GM12878 (cell line): ENCODE measurements at regions not wholly inside any gene's neighbourhood (a gene's known extent, or its start where the extent isn't known, plus 50 kb on each side); places are given as distances from the start of the nearest gene placed in this dataset.

Experiments used
- ATAC-seq: fragments of 200-7000 bp; cut with Tn5 transposase; 3 replicates; pipeline ENCODE4 v1.9.1; 2020; ENCODE audit warnings: mild to moderate bottlenecking, moderate library complexity
- BruUV-seq: library from RNA; stranded (reverse); fragments of 400-500 nt; replicated peaks from 2 replicates; lab custom pipeline; 2021; lab: Mats Ljungman, UMichigan
- CTCF ChIA-PET: fragments of 300-600 bp; sonication (Branson Sonifier 250); formaldehyde crosslinking; extraction: SDS; loops from one replicate; lab custom pipeline; 2021; ENCODE audit warnings: inconsistent platforms; lab: Yijun Ruan, JAX
- POLR2A ChIA-PET: fragments of 350-600 bp; formaldehyde crosslinking; extraction: SDS; loops from one replicate; lab custom pipeline; 2021; ENCODE audit warnings: inconsistent platforms; lab: Charles Lee
- RAD21 ChIA-PET: fragments of 300-600 bp; sonication (Branson Sonifier 250); formaldehyde crosslinking; loops from one replicate; lab custom pipeline; 2023; ENCODE audit warnings: antibody characterized with exemption; ENCODE audit not compliant: unreplicated experiment; lab: Charles Lee
- SMC1A ChIA-PET: fragments of 300-600 bp; sonication (Branson Sonifier 250); formaldehyde crosslinking; loops from one replicate; lab custom pipeline; 2023; ENCODE audit not compliant: unreplicated experiment, uncharacterized antibody; lab: Charles Lee
- DNase-seq: peaks from one replicate; pipeline ENCODE4 v3.0.0-alpha.2; 2011; ENCODE audit warnings: low read depth, low spot score
- FAIRE-seq: peaks from 3 replicates; lab custom pipeline; 2011; peaks lifted over from hg19 to GRCh38; lab: Jason Lieb, UNC
- H2AFZ ChIP-seq: 2 replicates; pipeline ENCODE4 v1.6.0; 2011; ENCODE audit warnings: low read depth, low read length, control low read depth; ENCODE audit not compliant: control insufficient read depth
- H3K27ac ChIP-seq: 2 replicates; pipeline ENCODE4 v1.5.1; 2011; ENCODE audit warnings: control low read depth; ENCODE audit not compliant: control insufficient read depth, insufficient read depth
- H3K27me3 ChIP-seq, 2 experiments: replicated peaks in 1 of 2; 2 replicates each; pipeline versions ENCODE4 v1.6.0 to v1.6.1; 2011; ENCODE audit warnings: low read length in 1 of 2; ENCODE audit not compliant: control insufficient read depth in 2 of 2, insufficient read depth in 2 of 2
- H3K36me3 ChIP-seq, 2 experiments: 2 replicates each; pipeline ENCODE4 v1.5.1; 2011; ENCODE audit warnings: low read length in 1 of 2; ENCODE audit not compliant: control insufficient read depth in 2 of 2, insufficient read depth in 2 of 2
- H3K4me1 ChIP-seq: 2 replicates; pipeline ENCODE4 v1.6.1; 2011; ENCODE audit warnings: mild to moderate bottlenecking, low read length, moderate library complexity, mixed read lengths; ENCODE audit not compliant: control insufficient read depth, insufficient read depth
- H3K4me2 ChIP-seq: 2 replicates; pipeline ENCODE4 v1.6.0; 2011; ENCODE audit warnings: control low read depth; ENCODE audit not compliant: control insufficient read depth, insufficient read depth
- H3K4me3 ChIP-seq: fragments of 200-600 bp; sonication (generic); 2 replicates; pipeline ENCODE4 v1.5.1; 2016
- H3K79me2 ChIP-seq: 2 replicates; pipeline ENCODE4 v1.6.0; 2011; ENCODE audit warnings: low read length; ENCODE audit not compliant: control insufficient read depth, insufficient read depth
- H3K9ac ChIP-seq: 2 replicates; pipeline ENCODE4 v1.8.0; 2011; ENCODE audit warnings: low read length, control low read depth, mixed read lengths; ENCODE audit not compliant: control insufficient read depth, insufficient read depth
- H3K9me3 ChIP-seq: replicated peaks from 3 replicates; pipeline ENCODE4 v1.5.1; 2011; ENCODE audit warnings: mild to moderate bottlenecking, low read length; ENCODE audit not compliant: control insufficient read depth, insufficient read depth
- H4K20me1 ChIP-seq: 2 replicates; pipeline ENCODE4 v1.6.0; 2011; ENCODE audit not compliant: control insufficient read depth, insufficient read depth
- CEBPZ ChIP-seq: fragments of 150-350 bp; IDR thresholded peaks from 2 replicates; pipeline ENCODE4 v1.6.1; 2016; ENCODE audit warnings: low read depth, low read length
- HCFC1 ChIP-seq: fragments of 150-350 bp; IDR thresholded peaks from 2 replicates; pipeline ENCODE4 v1.6.1; 2014; ENCODE audit warnings: low read length
- IRF3 ChIP-seq: fragments of 450-650 bp; IDR thresholded peaks from 2 replicates; pipeline ENCODE4 v1.6.1; 2014; ENCODE audit warnings: mild to moderate bottlenecking
- MYC ChIP-seq: IDR thresholded peaks from 2 replicates; pipeline ENCODE4 v1.6.1; 2011; ENCODE audit warnings: mild to moderate bottlenecking, low read length, moderate library complexity, inconsistent platforms; ENCODE audit not compliant: insufficient read depth, insufficient replicate concordance, insufficient read length, severe bottlenecking
- NFYA ChIP-seq: IDR thresholded peaks from 2 replicates; pipeline ENCODE4 v1.6.1; 2011; ENCODE audit warnings: low read depth, mild to moderate bottlenecking, low read length, improper control_type of control experiment, borderline replicate concordance
- NR2F1 ChIP-seq: fragments of 450-650 bp; conservative IDR thresholded peaks from 2 replicates; pipeline ENCODE4 v1.6.1; 2017; ENCODE audit warnings: mild to moderate bottlenecking
- RAD51 ChIP-seq: fragments of 450-650 bp; IDR thresholded peaks from 2 replicates; pipeline ENCODE4 v1.6.1; 2016; ENCODE audit warnings: moderate library complexity, mild to moderate bottlenecking, inconsistent platforms
- ZNF274 ChIP-seq: IDR thresholded peaks from one replicate; pipeline ENCODE4 v1.8.0; 2011; ENCODE audit not compliant: insufficient read length, insufficient read depth
- WGBS: methylation state at CpG from one replicate; pipeline ENCODE4 v1.1.6; 2016; ENCODE audit warnings: low lambda C conversion rate; ENCODE audit not compliant: insufficient replicate concordance, insufficient coverage; ENCODE audit errors: missing lambda C conversion rate; 5-methylcytosine and 5-hydroxymethylcytosine counted together
- in situ Hi-C: fragments of 300-500 bp; cut with MboI; formaldehyde crosslinking; loops from 9 replicates; pipeline ENCODE4 v1.14.3; 2018; ENCODE audit warnings: mixed read lengths
- intact Hi-C: fragments of 100-400 bp; cut with micrococcal nuclease; formaldehyde crosslinking; loops from one replicate; pipeline ENCODE4 v1.14.2; 2022; ENCODE audit not compliant: unreplicated experiment
- TF ChIP-seq, protein P1 (sequence below): IDR thresholded peaks from 2 replicates; pipeline ENCODE4 v1.6.1; 2012; ENCODE audit warnings: mild to moderate bottlenecking, low read depth, low read length
- TF ChIP-seq, protein P2 (sequence below): IDR thresholded peaks from 2 replicates; pipeline ENCODE4 v1.6.1; 2011; ENCODE audit warnings: low read depth, low read length, improper control_type of control experiment, borderline replicate concordance

GRCh38 chr15:95288626-95289025 is 1041.9 kb upstream of the NR2F2 start (continued):
- TF ChIP-seq CEBPZ (no peak), NR2F1 (no peak), NFYA (no peak), RAD51 (no peak), HCFC1 (no peak)
- TF ChIP-seq, all 136 proteins: peak for 0

DNA sequence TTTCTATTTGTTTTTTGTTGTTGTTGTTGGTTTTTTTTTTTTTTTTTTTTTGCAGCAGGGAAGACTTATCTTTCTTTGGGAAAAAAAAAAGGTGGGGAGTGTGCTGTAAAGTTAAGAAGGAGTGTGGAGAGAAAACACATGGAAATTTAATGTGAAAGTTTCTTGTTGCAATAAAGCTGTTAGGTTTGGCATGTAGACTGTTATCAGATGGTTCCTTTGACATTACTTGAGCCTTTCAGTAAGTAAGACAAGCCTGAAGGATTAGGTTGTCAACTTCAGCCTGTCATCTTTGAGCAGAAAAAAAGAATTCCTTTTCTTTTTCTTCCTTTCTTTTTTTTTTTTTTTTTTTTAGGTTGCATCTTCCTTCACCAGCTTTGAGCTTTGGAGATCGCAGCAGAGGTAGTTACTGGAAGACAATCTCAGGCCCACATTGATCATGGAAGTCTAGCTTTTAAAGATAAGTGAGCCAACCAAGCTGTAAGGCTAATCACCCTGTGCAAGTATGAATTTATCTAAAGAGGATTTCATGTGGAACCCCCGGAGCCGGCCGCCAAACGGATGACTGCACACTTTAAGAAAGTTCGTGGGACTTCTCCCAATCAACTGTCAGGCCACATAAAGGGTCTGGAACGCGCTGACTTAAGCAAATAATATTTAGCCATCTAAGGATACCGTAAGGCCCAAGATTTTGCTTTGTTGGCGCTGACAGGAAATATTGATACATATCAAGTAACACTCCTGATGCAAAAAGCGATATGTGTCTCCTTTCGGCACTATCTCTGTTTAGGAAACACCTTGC is 1040.1 kb upstream of the NR2F2 start:
- H3K79me2 ChIP-seq = no peaks in the 10 kb centered on the region
- peaks cover 4% of the 10 kb centered on the region; the same call in 1 of the 2 replicates for H3K4me1 ChIP-seq
- no peaks in the 10 kb centered on the region for H4K20me1 ChIP-seq
- H3K9ac ChIP-seq = no peak overlapping the region
- SMC1A ChIA-PET = interaction anchor here (0.6 to 22.3 kb wide), 15 partner anchors 9 to 1944 kb away, joined by 3 to 310 read pairs (median 3); no protein-coding TSS in a partner anchor
- POLR2A ChIA-PET = interaction anchor here (0.6 to 1.2 kb wide), 6 partner anchors 11 to 453 kb away, joined by 3 to 10 read pairs (median 5); no protein-coding TSS in a partner anchor
- in situ Hi-C loops (no loop called here), intact Hi-C loops (no loop called here)
- no peaks in the 10 kb centered on the region for H3K9me3 ChIP-seq
- no peak overlapping the region for H3K27ac ChIP-seq
- CTCF ChIA-PET = interaction anchor here (0.7 to 8.3 kb wide), 10 partner anchors 11 to 1058 kb away, joined by 3 to 72 read pairs (median 3); no protein-coding TSS in a partner anchor
- DNase-seq (no peak), ATAC-seq (no peak), FAIRE-seq (no peak)
- H3K4me3 ChIP-seq = no peak overlapping the region
- BruUV-seq = no TSS peak
- H3K27me3 ChIP-seq = no peaks in the 10 kb centered on the region
- H2AFZ ChIP-seq = no peak overlapping the region
- RAD21 ChIA-PET = interaction anchor here (0.7 to 12.9 kb wide), 12 partner anchors 13 to 1037 kb away, joined by 3 to 104 read pairs (median 4); no protein-coding TSS in a partner anchor
- H3K4me2 ChIP-seq = no peak overlapping the region
- WGBS = 49% methylated on average over 12 of the region's 12 CpGs
- H3K36me3 ChIP-seq = no peaks in the 10 kb centered on the region
- TF ChIP-seq, protein P1, sequence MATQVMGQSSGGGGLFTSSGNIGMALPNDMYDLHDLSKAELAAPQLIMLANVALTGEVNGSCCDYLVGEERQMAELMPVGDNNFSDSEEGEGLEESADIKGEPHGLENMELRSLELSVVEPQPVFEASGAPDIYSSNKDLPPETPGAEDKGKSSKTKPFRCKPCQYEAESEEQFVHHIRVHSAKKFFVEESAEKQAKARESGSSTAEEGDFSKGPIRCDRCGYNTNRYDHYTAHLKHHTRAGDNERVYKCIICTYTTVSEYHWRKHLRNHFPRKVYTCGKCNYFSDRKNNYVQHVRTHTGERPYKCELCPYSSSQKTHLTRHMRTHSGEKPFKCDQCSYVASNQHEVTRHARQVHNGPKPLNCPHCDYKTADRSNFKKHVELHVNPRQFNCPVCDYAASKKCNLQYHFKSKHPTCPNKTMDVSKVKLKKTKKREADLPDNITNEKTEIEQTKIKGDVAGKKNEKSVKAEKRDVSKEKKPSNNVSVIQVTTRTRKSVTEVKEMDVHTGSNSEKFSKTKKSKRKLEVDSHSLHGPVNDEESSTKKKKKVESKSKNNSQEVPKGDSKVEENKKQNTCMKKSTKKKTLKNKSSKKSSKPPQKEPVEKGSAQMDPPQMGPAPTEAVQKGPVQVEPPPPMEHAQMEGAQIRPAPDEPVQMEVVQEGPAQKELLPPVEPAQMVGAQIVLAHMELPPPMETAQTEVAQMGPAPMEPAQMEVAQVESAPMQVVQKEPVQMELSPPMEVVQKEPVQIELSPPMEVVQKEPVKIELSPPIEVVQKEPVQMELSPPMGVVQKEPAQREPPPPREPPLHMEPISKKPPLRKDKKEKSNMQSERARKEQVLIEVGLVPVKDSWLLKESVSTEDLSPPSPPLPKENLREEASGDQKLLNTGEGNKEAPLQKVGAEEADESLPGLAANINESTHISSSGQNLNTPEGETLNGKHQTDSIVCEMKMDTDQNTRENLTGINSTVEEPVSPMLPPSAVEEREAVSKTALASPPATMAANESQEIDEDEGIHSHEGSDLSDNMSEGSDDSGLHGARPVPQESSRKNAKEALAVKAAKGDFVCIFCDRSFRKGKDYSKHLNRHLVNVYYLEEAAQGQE = no peak
- TF ChIP-seq IRF3 (no peak), ZNF274 (no peak), MYC (no peak), NR2F1 (no peak)
- TF ChIP-seq, protein P2, sequence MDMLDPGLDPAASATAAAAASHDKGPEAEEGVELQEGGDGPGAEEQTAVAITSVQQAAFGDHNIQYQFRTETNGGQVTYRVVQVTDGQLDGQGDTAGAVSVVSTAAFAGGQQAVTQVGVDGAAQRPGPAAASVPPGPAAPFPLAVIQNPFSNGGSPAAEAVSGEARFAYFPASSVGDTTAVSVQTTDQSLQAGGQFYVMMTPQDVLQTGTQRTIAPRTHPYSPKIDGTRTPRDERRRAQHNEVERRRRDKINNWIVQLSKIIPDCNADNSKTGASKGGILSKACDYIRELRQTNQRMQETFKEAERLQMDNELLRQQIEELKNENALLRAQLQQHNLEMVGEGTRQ = no peak
